SK-N-SH (cell line): ENCODE measurements at regions not wholly inside any gene's neighbourhood (a gene's known extent, or its start where the extent isn't known, plus 50 kb on each side); places are given as distances from the start of the nearest gene placed in this dataset.

Experiments
- CTCF ChIA-PET: fragments of 300-600, 350-600 bp; formaldehyde crosslinking; extraction: SDS; loops from one replicate; lab custom pipeline; 2021; lab: Yijun Ruan, JAX
- POLR2A ChIA-PET: fragments of 350-600 bp; sonication (Branson Sonifier 250); formaldehyde crosslinking; extraction: SDS; loops from one replicate; lab custom pipeline; 2020; ENCODE audit warnings: antibody characterized with exemption, inconsistent platforms; lab: Yijun Ruan, JAX
- DNase-seq: peaks from one replicate; pipeline ENCODE4 v3.0.0; 2012
- H2AFZ ChIP-seq: fragments of 200-600 bp; sonication (generic); 2 replicates; pipeline ENCODE4 v1.8.1; 2016; ENCODE audit warnings: antibody characterized with exemption, mild to moderate bottlenecking, low read depth
- H3F3A ChIP-seq: fragments of 200-600 bp; sonication (generic); replicated peaks from 2 replicates; pipeline ENCODE3; 2016; ENCODE audit warnings: antibody characterized with exemption, mild to moderate bottlenecking; ENCODE audit not compliant: insufficient read depth
- H3K27ac ChIP-seq, 2 experiments: fragments of 200-500 bp in 1 of 2; fragments of 200-600 bp in 1 of 2; sonication (Bioruptor generic) in 1 of 2; sonication (generic), shearing (Covaris generic) in 1 of 2; 2 replicates each; pipeline versions ENCODE4 v1.5.1 to v1.6.1; 2014 to 2016; ENCODE audit warnings: low read depth in 2 of 2, inconsistent platforms in 1 of 2, low read length in 1 of 2, mild to moderate bottlenecking in 1 of 2, mixed read lengths in 1 of 2
- H3K27me3 ChIP-seq: fragments of 200-600 bp; sonication (generic), shearing (Covaris generic); 2 replicates; pipeline ENCODE4 v1.6.1; 2016; ENCODE audit warnings: mixed run types; ENCODE audit not compliant: insufficient read depth
- H3K36me3 ChIP-seq, 2 experiments: fragments of 200-500 bp in 1 of 2; fragments of 200-600 bp in 1 of 2; sonication (Bioruptor generic) in 1 of 2; sonication (generic) in 1 of 2; replicated peaks in 1 of 2; 2 replicates each; pipeline versions ENCODE3 to v1.5.1; 2014 to 2016; ENCODE audit warnings: low read length in 1 of 2, mild to moderate bottlenecking in 1 of 2; ENCODE audit not compliant: insufficient read depth in 2 of 2, control insufficient read depth in 1 of 2
- H3K4me1 ChIP-seq, 2 experiments: fragments of 200-500 bp in 1 of 2; fragments of 200-600 bp in 1 of 2; sonication (Bioruptor generic) in 1 of 2; sonication (generic), shearing (Covaris generic) in 1 of 2; 2 replicates each; pipeline versions ENCODE4 v1.5.1 to v1.6.1; 2014 to 2016; ENCODE audit warnings: low read depth in 1 of 2, low read length in 1 of 2, mixed run types in 1 of 2; ENCODE audit not compliant: insufficient read depth in 2 of 2, control insufficient read depth in 1 of 2
- H3K4me2 ChIP-seq: fragments of 200-600 bp; sonication (generic), shearing (Covaris generic); 2 replicates; pipeline ENCODE4 v1.6.1; 2017; ENCODE audit warnings: mixed run types
- H3K4me3 ChIP-seq, 2 experiments: fragments of 200-500 bp in 1 of 2; fragments of 200-600 bp in 1 of 2; sonication (Bioruptor generic) in 1 of 2; sonication (generic), shearing (Covaris generic) in 1 of 2; 2 replicates each; pipeline versions ENCODE4 v1.5.1 to v1.8.1; 2014 to 2016; ENCODE audit warnings: low read depth in 2 of 2, inconsistent platforms in 1 of 2, low read length in 1 of 2, mild to moderate bottlenecking in 1 of 2, mixed read lengths in 1 of 2, moderate library complexity in 1 of 2
- H3K79me2 ChIP-seq: fragments of 200-600 bp; sonication (generic); 2 replicates; pipeline ENCODE4 v1.8.1; 2017; ENCODE audit warnings: mild to moderate bottlenecking; ENCODE audit not compliant: insufficient read depth
- H3K9ac ChIP-seq: fragments of 200-600 bp; sonication (generic); 2 replicates; pipeline ENCODE4 v1.6.1; 2017; ENCODE audit warnings: mixed run types
- H3K9me2 ChIP-seq: fragments of 200-600 bp; sonication (generic); 2 replicates; pipeline ENCODE4 v1.6.1; 2017; ENCODE audit warnings: mixed run types
- H3K9me3 ChIP-seq: fragments of 200-600 bp; sonication (generic); 2 replicates; pipeline ENCODE4 v1.6.1; 2017; ENCODE audit warnings: mixed run types, mild to moderate bottlenecking, moderate library complexity
- H4K20me1 ChIP-seq: fragments of 200-600 bp; sonication (generic); 2 replicates; pipeline ENCODE4 v1.6.1; 2017; ENCODE audit warnings: mild to moderate bottlenecking, mixed run types; ENCODE audit not compliant: insufficient read depth
- CHD2 ChIP-seq: fragments of 150-350 bp; IDR thresholded peaks from 2 replicates; pipeline ENCODE4 v1.6.1; 2018; ENCODE audit warnings: low read length; ENCODE audit not compliant: partially characterized antibody
- EP300 ChIP-seq, 2 experiments: IDR thresholded peaks; 2 replicates each; pipeline versions ENCODE4 v1.4.0 to v1.6.1; 2012; ENCODE audit warnings: borderline replicate concordance in 1 of 2, low read depth in 1 of 2, low read length in 1 of 2
- FOXJ3 ChIP-seq: sonication (generic); formaldehyde crosslinking; IDR thresholded peaks from 2 replicates; pipeline ENCODE4 v1.5.1; 2020; ENCODE audit warnings: mild to moderate bottlenecking, missing genetic modification reagents
- FOXM1 ChIP-seq: IDR thresholded peaks from 2 replicates; pipeline ENCODE4 v1.4.0; 2012; ENCODE audit warnings: low read depth, mild to moderate bottlenecking
- GATA2 ChIP-seq: sonication (generic); formaldehyde crosslinking; IDR thresholded peaks from 2 replicates; pipeline ENCODE4 v1.5.0; 2020; ENCODE audit warnings: mild to moderate bottlenecking, missing genetic modification reagents
- IRF3 ChIP-seq: fragments of 150-350 bp; IDR thresholded peaks from 2 replicates; pipeline ENCODE4 v1.6.1; 2016; ENCODE audit warnings: mild to moderate bottlenecking, low read depth, low read length
- MAX ChIP-seq: IDR thresholded peaks from 2 replicates; pipeline ENCODE4 v1.4.0; 2012; ENCODE audit warnings: low read depth
- MEF2A ChIP-seq: IDR thresholded peaks from 2 replicates; pipeline ENCODE4 v1.4.0; 2012; ENCODE audit warnings: low read depth, borderline replicate concordance
- MXI1 ChIP-seq: IDR thresholded peaks from 2 replicates; pipeline ENCODE4 v1.6.1; 2012; ENCODE audit warnings: mild to moderate bottlenecking, low read depth, low read length, improper control_type of control experiment
- NRF1 ChIP-seq: IDR thresholded peaks from 2 replicates; pipeline ENCODE4 v1.6.1; 2012; ENCODE audit warnings: low read depth, mild to moderate bottlenecking, low read length
- PBX3 ChIP-seq: IDR thresholded peaks from 2 replicates; pipeline ENCODE4; 2012
- POLR2AphosphoS5 ChIP-seq: IDR thresholded peaks from 2 replicates; pipeline ENCODE4 v1.6.1; 2012; ENCODE audit warnings: low read depth, low read length
- RAD21 ChIP-seq: IDR thresholded peaks from 2 replicates; pipeline ENCODE4 v1.6.1; 2012; ENCODE audit warnings: mild to moderate bottlenecking, low read length
- SMC3 ChIP-seq: IDR thresholded peaks from 2 replicates; pipeline ENCODE4 v1.6.1; 2012; ENCODE audit warnings: low read depth, low read length, improper control_type of control experiment
- TAF1 ChIP-seq: IDR thresholded peaks from 2 replicates; pipeline ENCODE4 v1.6.1; 2012; ENCODE audit warnings: low read depth, mild to moderate bottlenecking, low read length, moderate library complexity, borderline replicate concordance
- YY1 ChIP-seq: IDR thresholded peaks from 2 replicates; pipeline ENCODE4 v1.4.0; 2012; ENCODE audit warnings: low read depth, mild to moderate bottlenecking
- WGBS: methylation state at CpG from one replicate; pipeline ENCODE4 v1.1.6; 2017; ENCODE audit warnings: low lambda C conversion rate; 5-methylcytosine and 5-hydroxymethylcytosine counted together
- TF ChIP-seq, protein P1 (sequence below): IDR thresholded peaks from 2 replicates; pipeline ENCODE4 v1.4.0; 2012; ENCODE audit warnings: low read depth, borderline replicate concordance
- TF ChIP-seq, protein P2 (sequence below): IDR thresholded peaks from 2 replicates; pipeline ENCODE4 v1.4.0; 2012; ENCODE audit warnings: low read depth, borderline replicate concordance
- TF ChIP-seq, protein P3 (sequence below): fragments of 200-600 bp; sonication (generic); IDR thresholded peaks from 2 replicates; pipeline ENCODE4 v1.6.1; 2017; ENCODE audit warnings: antibody characterized with exemption, mild to moderate bottlenecking, moderate library complexity

DNA sequence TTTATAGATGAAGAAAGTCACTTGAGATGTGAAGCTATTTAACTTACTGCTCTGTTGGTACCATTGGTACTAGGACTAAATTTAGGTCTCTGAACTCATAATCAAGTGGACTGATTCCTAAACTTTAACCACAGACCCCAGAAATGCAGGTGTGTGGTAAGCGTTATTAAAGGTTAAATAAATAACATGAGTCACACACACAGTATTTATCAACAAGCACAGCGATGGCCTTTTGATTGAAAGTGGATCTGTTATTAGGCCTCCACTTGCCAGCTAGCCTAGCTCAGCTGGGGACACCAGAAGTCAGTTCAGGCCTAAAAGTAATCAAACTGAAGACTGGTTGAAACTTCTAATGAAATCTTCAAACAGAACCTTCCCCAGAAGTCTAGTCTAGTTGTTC, 161.3 kb upstream of the DPP10 start:
- Histone ChIP-seq H3F3A (no peaks in the 10 kb centered on the region), H3K36me3 (no peaks in the 10 kb centered on the region), H3K9ac (no peak overlapping the region), H2AFZ (no peak overlapping the region), H3K4me1 (no peaks in the 10 kb centered on the region), H3K4me3 (no peak overlapping the region), H4K20me1 (no peaks in the 10 kb centered on the region), H3K9me2 (no peaks in the 10 kb centered on the region), H3K27ac (no peak overlapping the region), H3K27me3 (no peaks in the 10 kb centered on the region), H3K4me2 (no peak overlapping the region), H3K79me2 (no peaks in the 10 kb centered on the region), H3K9me3 (no peaks in the 10 kb centered on the region; the same call in 1 of the 2 replicates)
- POLR2A ChIA-PET: no interaction called here
- TF ChIP-seq GATA2 (CRISPR knock-in tag): no peak
- TF ChIP-seq, protein P1, sequence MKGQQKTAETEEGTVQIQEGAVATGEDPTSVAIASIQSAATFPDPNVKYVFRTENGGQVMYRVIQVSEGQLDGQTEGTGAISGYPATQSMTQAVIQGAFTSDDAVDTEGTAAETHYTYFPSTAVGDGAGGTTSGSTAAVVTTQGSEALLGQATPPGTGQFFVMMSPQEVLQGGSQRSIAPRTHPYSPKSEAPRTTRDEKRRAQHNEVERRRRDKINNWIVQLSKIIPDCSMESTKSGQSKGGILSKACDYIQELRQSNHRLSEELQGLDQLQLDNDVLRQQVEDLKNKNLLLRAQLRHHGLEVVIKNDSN: no peak
- TF ChIP-seq, protein P2, sequence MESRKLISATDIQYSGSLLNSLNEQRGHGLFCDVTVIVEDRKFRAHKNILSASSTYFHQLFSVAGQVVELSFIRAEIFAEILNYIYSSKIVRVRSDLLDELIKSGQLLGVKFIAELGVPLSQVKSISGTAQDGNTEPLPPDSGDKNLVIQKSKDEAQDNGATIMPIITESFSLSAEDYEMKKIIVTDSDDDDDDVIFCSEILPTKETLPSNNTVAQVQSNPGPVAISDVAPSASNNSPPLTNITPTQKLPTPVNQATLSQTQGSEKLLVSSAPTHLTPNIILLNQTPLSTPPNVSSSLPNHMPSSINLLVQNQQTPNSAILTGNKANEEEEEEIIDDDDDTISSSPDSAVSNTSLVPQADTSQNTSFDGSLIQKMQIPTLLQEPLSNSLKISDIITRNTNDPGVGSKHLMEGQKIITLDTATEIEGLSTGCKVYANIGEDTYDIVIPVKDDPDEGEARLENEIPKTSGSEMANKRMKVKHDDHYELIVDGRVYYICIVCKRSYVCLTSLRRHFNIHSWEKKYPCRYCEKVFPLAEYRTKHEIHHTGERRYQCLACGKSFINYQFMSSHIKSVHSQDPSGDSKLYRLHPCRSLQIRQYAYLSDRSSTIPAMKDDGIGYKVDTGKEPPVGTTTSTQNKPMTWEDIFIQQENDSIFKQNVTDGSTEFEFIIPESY: no peak
- no peak for TF ChIP-seq EP300 (IDR thresholded peaks at IDR 0.05; ENCODE audit: borderline replicate concordance in 1 of 2, low read depth in 1 of 2, low read length in 1 of 2)
- no peak for TF ChIP-seq PBX3
- DNase-seq: no peak
- CTCF ChIA-PET: no interaction called here
- WGBS: 11% methylated on average over 2 of the region's 2 CpGs

GRCh38 chr2:114283774-114284173, 158.7 kb upstream of the DPP10 start:
- Histone ChIP-seq H3K27ac (no peak overlapping the region), H3K27me3 (no peaks in the 10 kb centered on the region), H3K9me3 (no peaks in the 10 kb centered on the region), H3K4me2 (no peak overlapping the region), H3K79me2 (no peaks in the 10 kb centered on the region), H4K20me1 (no peaks in the 10 kb centered on the region), H3K9ac (no peak overlapping the region), H3F3A (no peaks in the 10 kb centered on the region), H3K4me3 (no peak overlapping the region), H2AFZ (no peak overlapping the region), H3K9me2 (no peaks in the 10 kb centered on the region), H3K36me3 (no peaks in the 10 kb centered on the region), H3K4me1 (no peaks in the 10 kb centered on the region)
- ChIA-PET CTCF (no interaction called here), POLR2A (no interaction called here)
- TF ChIP-seq FOXJ3: no peak
- TF ChIP-seq IRF3: no peak
- TF ChIP-seq, protein P2: no peak
- TF ChIP-seq, protein P3, sequence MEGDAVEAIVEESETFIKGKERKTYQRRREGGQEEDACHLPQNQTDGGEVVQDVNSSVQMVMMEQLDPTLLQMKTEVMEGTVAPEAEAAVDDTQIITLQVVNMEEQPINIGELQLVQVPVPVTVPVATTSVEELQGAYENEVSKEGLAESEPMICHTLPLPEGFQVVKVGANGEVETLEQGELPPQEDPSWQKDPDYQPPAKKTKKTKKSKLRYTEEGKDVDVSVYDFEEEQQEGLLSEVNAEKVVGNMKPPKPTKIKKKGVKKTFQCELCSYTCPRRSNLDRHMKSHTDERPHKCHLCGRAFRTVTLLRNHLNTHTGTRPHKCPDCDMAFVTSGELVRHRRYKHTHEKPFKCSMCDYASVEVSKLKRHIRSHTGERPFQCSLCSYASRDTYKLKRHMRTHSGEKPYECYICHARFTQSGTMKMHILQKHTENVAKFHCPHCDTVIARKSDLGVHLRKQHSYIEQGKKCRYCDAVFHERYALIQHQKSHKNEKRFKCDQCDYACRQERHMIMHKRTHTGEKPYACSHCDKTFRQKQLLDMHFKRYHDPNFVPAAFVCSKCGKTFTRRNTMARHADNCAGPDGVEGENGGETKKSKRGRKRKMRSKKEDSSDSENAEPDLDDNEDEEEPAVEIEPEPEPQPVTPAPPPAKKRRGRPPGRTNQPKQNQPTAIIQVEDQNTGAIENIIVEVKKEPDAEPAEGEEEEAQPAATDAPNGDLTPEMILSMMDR: no peak
- TF ChIP-seq SMC3: no peak
- no peak for TF ChIP-seq EP300 (IDR thresholded peaks at IDR 0.05; ENCODE audit: borderline replicate concordance in 1 of 2, low read depth in 1 of 2, low read length in 1 of 2)
- TF ChIP-seq FOXM1: no peak
- no peak for TF ChIP-seq TAF1
- TF ChIP-seq RAD21: no peak
- TF ChIP-seq POLR2AphosphoS5: no peak
- TF ChIP-seq MXI1: no peak
- TF ChIP-seq YY1: no peak
- TF ChIP-seq MEF2A: no peak
- TF ChIP-seq MAX: no peak
- no peak for TF ChIP-seq CHD2
- TF ChIP-seq NRF1: no peak
- 12% methylated on average over 5 of the region's 5 CpGs for WGBS
- no peak for DNase-seq
